ENCODE measurements at regions not wholly inside any gene's neighbourhood (a gene's known extent, or its start where the extent isn't known, plus 50 kb on each side); places are given as distances from the start of the nearest gene placed in this dataset.

DNA sequence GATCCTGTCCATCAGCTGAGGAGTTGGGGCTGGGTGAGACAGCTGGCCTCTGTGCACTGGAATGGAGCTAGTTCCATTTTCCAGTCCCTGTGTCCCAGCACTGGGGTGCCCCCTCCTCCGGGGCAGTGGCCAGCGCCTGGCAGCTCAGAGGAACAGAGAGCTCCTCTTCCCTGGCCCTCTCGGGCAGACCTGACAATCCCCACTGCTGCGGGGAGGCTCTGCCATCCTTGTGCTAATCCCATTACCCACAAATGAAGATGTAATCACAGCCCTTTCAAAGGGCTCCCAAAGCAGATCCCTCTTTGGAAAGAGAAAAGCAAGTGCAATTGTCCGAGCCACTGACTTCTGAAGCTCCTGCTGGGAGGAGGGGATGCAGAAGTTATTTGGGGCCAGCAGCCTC is 75.1 kb upstream of the MSX1 start:
- peaks cover 3 to 8% of the 10 kb centered on the region in 2 experiments; a peak in 1 of 4 replicates for H3K9me3 ChIP-seq (ENCODE audit: control insufficient read depth in 1 of 2, insufficient read depth in 1 of 2, low read depth in 1 of 2, low read length in 2 of 2)
- H3K36me3 ChIP-seq (ENCODE audit: control insufficient read depth in 1 of 2, insufficient read depth in 2 of 2, low read length in 2 of 2) = no peaks in the 10 kb centered on the region
- H3K4me3 ChIP-seq (replicated peaks in 1 of 2; ENCODE audit: low read depth in 1 of 2, low read length in 2 of 2) = no peak overlapping the region
- TF ChIP-seq SRF (IDR thresholded peaks at IDR 0.05; ENCODE audit: low read depth) = no peak
- no peak for TF ChIP-seq EGR1 (IDR thresholded peaks at IDR 0.05; ENCODE audit: low read depth)
- no peak for TF ChIP-seq CEBPB (IDR thresholded peaks at IDR 0.05; ENCODE audit: low read depth)
- TF ChIP-seq SP1 (IDR thresholded peaks at IDR 0.05; ENCODE audit: low read depth) = no peak
- no peak for TF ChIP-seq YY1 (IDR thresholded peaks at IDR 0.05; ENCODE audit: extremely low read depth, insufficient replicate concordance, low read depth, low read length)
- TF ChIP-seq FOSL1 (IDR thresholded peaks at IDR 0.05; ENCODE audit: low read depth) = no peak
- TF ChIP-seq, protein P1, sequence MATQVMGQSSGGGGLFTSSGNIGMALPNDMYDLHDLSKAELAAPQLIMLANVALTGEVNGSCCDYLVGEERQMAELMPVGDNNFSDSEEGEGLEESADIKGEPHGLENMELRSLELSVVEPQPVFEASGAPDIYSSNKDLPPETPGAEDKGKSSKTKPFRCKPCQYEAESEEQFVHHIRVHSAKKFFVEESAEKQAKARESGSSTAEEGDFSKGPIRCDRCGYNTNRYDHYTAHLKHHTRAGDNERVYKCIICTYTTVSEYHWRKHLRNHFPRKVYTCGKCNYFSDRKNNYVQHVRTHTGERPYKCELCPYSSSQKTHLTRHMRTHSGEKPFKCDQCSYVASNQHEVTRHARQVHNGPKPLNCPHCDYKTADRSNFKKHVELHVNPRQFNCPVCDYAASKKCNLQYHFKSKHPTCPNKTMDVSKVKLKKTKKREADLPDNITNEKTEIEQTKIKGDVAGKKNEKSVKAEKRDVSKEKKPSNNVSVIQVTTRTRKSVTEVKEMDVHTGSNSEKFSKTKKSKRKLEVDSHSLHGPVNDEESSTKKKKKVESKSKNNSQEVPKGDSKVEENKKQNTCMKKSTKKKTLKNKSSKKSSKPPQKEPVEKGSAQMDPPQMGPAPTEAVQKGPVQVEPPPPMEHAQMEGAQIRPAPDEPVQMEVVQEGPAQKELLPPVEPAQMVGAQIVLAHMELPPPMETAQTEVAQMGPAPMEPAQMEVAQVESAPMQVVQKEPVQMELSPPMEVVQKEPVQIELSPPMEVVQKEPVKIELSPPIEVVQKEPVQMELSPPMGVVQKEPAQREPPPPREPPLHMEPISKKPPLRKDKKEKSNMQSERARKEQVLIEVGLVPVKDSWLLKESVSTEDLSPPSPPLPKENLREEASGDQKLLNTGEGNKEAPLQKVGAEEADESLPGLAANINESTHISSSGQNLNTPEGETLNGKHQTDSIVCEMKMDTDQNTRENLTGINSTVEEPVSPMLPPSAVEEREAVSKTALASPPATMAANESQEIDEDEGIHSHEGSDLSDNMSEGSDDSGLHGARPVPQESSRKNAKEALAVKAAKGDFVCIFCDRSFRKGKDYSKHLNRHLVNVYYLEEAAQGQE (IDR thresholded peaks at IDR 0.05; ENCODE audit: low read depth) = no peak
- TF ChIP-seq, protein P2, sequence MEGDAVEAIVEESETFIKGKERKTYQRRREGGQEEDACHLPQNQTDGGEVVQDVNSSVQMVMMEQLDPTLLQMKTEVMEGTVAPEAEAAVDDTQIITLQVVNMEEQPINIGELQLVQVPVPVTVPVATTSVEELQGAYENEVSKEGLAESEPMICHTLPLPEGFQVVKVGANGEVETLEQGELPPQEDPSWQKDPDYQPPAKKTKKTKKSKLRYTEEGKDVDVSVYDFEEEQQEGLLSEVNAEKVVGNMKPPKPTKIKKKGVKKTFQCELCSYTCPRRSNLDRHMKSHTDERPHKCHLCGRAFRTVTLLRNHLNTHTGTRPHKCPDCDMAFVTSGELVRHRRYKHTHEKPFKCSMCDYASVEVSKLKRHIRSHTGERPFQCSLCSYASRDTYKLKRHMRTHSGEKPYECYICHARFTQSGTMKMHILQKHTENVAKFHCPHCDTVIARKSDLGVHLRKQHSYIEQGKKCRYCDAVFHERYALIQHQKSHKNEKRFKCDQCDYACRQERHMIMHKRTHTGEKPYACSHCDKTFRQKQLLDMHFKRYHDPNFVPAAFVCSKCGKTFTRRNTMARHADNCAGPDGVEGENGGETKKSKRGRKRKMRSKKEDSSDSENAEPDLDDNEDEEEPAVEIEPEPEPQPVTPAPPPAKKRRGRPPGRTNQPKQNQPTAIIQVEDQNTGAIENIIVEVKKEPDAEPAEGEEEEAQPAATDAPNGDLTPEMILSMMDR (IDR thresholded peaks at IDR 0.05 in 2 of 3, conservative IDR thresholded peaks at IDR 0.05 in 1 of 3; ENCODE audit: borderline replicate concordance in 1 of 3, insufficient read depth in 1 of 3, low read depth in 2 of 3, low read length in 2 of 3) = no peak
- no peaks in the 10 kb centered on the region for H3K79me2 ChIP-seq (ENCODE audit: insufficient read depth, low read length)
- H3K4me1 ChIP-seq (ENCODE audit: control insufficient read depth in 1 of 2, insufficient read depth in 2 of 2, low read length in 2 of 2) = peaks cover 21 to 33% of the 10 kb centered on the region in 2 experiments
- ChIA-PET POLR2A (no interaction called here), CTCF (no interaction called here), RAD21 (ENCODE audit: low non-redundant PET in 1 of 2, low total read pairs in 2 of 2, uncharacterized antibody in 2 of 2, unreplicated experiment in 2 of 2) (no interaction called here)
- no peaks in the 10 kb centered on the region for H3K27me3 ChIP-seq (ENCODE audit: insufficient read depth, low read length)
- no peak overlapping the region for H3K4me2 ChIP-seq (ENCODE audit: low read length)
- no peak overlapping the region for H3K27ac ChIP-seq (ENCODE audit: low read depth, low read length)
- ATAC-seq (no peak), DNase-seq (ENCODE audit: low read depth, low spot score) (no peak)
- H4K20me1 ChIP-seq (ENCODE audit: insufficient read depth) = no peaks in the 10 kb centered on the region
- no peak overlapping the region for H2AFZ ChIP-seq (ENCODE audit: low read depth, low read length, poor library complexity, severe bottlenecking)
- intact Hi-C loops (cut with micrococcal nuclease) = no loop called here
- H3K9me2 ChIP-seq (ENCODE audit: insufficient read depth) = no peaks in the 10 kb centered on the region
- no TSS peak for BruUV-seq (replicated peaks)
- no peak overlapping the region for H3K9ac ChIP-seq (ENCODE audit: low read length)
